ENCODE measurements at regions not wholly inside any gene's neighbourhood (a gene's known extent, or its start where the extent isn't known, plus 50 kb on each side); places are given as distances from the start of the nearest gene placed in this dataset.

DNA sequence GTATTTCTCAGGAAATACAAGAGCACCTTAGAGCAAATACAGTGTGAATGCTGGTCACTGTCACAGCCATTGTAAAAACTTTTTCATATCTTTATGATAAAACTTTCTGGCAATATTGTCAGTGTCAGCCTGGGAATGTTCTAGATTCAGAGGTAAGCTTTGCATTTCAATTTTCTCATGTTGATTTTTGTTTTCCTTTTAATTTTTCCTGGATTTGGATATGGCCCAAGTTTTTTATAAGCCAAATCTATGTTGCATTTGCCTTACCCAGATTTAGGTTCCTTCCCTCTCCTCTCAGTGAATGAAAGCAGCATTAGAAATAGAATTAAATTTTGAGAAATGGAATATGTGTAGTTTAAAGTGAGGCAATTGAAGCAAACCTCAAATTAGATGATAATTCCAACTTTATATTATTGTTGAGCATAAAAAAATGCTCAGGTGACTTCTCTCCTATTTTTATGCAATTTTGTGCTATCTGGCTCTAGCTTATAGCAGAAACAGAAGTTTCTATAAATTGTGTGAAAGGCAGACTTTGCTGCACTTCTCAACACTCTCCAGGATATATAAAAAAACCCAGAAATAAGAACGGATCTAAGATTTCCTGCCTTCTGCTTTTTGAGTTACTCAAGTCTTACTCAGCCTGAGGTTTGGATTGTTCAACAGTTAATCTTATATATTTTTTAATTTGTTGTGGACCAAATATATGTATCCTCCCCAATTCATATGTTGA, 368.2 kb upstream of the PRICKLE1 start:
- no peak for DNase-seq

DNA sequence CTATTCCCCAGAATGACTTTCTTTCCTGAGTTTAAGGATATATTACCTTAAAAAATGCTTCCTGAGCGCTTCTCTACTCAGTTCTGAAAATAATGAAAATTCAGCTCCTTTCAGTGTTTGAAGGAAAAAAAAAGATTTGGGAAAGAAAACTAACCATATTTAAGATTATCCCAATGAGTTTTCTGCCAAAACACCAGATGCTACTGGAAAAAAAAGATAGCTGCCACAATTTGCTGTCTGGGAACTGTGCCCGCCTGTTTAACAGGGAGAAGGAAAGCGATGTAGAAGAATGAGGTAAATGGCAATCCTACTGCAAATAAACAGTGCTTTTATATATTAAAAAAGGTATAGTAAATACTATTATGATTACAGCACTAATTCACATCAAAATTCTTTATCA, 367.6 kb upstream of the PRICKLE1 start:
- DNase-seq = no peak

DNA sequence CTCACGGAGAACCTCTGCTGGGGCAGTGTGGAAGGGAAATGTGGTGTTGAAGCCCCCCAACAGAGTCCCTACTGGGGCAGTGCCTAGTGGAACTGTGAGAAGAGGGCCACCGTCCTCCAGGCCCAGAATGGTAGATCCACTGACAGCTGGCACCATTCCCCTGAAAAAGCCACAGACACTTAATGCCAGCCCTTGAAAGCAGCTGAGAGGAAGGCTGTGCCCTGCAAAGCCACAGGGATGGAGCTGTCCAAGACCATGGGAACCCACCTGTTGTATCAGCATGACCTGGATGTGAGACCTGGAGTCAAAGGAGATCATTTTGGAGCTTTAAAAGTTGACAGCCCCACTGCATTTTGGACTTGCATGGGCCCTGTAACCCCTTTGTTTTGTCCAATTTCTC, 363.5 kb upstream of the PRICKLE1 start:
- no peak for DNase-seq

DNA sequence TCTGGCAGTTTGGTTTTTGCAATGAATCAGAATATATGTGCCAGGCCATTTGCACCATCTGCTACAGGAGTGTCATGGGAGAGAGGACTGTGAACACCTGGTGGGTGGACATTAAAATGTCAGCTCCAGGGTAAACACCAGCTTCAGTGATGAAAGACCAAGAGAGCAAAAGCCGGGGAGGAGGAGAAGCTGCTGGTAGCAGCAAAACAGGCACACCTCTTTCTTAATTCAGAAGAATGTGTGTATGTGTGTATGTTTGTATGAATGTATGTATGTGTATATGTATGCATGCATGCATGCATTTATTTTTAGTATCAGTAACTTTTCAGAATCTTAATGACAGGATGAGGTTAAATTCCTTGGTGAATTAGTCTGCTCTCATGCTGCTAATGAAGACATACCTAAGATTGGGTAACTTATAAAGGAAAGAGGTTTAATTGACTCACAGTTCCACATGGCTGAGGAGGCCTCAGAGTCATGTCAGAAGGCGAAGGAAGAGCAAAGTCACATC, 357.4 kb upstream of the PRICKLE1 start:
- no peak for DNase-seq

DNA sequence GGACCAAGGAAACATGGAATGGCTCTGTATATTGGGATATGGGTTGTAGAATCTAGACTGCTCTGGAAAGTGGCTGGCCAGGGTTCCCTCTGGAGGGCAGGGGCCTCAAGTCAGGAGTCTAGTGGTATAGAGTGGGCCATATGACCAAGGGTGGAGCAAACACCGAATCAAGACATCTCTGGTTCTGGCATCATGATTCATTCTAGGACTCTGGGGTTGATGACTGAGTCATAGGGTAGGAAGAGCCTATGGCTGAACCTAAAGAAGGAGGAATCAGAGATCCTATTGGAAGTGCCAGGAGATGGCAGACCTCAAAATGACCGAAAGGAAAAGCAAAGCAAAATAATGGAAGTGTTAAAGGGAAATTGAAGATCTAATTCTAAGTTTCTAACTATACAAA, 356.4 kb upstream of the PRICKLE1 start:
- no peak for DNase-seq

DNA sequence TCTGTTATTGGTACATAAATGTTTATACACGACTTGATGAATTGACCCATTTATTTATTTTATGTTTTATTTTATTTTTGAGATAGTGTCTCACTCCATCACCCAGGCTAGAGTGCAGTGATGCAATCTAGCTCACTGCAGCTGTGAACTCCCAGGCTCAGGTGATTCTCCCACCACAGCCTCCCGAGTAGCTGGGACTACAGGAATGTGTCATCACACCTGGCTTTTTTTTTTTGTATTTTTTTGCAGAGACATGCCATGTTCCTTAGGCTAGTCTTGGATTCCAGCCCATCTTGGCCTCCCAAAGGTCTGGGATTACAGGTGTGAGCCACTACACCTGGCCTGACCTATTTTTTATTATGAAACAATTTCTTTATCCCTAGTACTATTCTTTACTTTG, 355.0 kb upstream of the PRICKLE1 start:
- no peak for DNase-seq

DNA sequence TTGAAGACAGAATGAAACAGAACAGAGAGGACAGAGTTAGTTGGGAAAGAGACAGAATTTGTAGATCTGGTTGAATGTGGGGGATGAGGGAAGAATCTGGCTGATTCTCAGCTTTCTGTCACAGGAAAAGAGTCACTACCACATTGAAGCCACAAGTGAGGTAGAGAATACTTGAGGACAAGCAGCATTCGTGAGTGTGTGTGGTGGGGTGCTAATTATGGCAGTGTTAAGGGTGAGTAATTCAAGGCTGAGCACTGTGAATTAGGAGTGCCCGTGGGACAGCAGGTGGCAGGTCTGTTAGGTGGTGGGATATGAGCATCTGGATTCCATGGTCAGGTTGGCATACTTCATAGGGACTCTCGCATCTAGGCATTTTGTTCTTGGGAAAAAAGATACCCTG, 347.4 kb upstream of the PRICKLE1 start:
- no peak for DNase-seq

DNA sequence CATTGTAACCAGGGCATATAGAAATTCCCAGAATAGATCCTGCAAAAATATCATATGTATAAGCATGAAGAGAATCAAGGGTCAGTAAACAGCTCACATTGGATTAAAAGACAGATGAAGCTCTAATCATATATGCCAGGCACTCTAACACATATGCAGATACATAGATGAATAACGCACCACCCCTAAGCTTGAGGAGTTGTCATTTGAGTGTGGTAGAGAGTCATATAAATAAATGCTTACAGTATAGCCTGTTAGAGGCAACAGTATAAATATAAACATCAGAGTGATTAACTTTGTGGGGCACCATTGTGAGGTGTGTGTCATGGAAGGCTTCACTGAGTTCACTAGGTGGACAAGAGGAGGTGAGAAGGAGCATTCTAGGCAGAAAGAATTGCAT, 346.7 kb upstream of the PRICKLE1 start:
- DNase-seq = no peak

DNA sequence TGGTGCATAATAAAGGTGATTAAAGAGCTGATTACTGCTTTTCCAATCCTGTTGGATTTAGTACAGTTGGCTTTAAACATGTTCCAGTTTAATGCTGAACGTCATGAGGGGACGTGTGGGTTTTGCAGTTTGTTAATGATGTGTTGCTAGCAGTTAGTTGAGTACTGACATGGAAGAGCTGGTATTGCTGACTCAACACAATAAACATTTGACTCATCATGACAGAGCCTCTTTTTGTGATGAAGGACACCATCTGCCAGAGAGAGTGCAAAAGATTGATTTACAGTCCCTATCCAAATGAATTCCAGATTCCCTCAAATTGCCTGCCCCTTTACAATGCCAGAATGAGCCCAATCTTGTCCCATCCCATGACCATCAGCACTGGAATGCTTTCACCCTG, 346.2 kb upstream of the PRICKLE1 start:
- no peak for DNase-seq

DNA sequence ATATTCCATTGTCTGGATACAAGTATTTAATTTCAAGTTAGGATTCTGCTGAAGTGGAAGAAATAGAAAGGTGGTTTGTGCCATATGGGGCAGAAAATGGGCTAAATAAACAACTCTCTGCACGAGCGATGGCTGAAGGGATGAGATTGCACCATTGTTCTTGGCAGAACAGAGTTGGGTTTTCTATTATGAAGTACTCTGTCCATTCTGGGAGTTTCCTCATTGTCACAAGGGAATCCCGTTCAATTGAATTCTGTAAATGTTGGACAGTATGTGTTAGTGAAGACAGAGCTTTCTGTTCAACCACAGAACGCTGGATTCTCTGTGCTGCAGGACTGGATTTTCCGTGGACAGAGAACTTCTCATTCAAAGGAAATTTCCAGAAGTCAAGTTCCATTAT, 345.5 kb upstream of the PRICKLE1 start:
- DNase-seq = no peak

DNA sequence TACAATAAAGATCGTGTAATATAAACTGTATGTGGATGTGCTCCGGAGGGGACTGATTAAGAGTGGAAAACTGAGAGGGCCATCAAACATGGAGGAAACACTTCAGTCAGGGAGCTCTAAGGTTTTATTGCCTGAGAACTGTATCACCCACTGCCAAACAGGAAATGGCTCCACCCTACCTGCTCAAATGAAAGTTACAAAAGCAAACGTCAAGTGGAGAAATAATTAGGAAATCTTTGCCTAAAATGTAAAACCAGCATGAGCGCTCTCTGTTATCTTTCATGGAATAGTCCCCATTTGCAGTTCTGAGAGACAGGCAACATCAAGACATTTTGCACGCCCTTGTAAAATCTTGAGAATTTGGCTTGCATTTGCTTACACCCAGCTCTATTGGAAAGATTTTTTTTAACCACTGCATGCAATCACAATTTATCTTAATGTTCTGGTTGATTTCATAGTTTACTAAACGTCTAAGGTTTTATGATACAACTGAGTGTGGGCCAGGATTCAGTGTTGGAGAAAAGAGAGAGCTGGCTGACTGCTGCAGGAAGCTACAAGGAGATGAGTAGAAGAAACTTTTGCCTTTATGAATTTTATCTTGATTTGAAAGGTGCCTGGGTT, 344.0 kb upstream of the PRICKLE1 start:
- DNase-seq = no peak

DNA sequence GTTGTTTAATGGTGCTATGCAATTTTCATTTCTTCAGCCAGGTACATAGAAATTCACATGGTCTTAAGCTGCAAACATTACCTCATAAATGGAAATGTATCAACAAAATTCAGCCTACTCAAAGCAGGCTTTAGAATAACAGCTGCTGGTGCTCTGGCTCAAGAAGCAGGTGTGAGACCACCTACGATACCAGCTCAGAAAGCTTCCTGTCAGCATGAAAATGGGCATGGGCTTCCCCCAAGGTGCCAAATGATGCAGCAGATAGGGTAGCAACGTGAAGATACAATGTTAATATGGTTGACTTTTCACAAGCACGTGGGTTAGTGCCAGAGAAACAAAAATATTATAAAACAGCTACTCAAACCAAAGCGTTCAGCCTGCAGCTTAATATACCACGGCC, 343.4 kb upstream of the PRICKLE1 start:
- no peak for DNase-seq

DNA sequence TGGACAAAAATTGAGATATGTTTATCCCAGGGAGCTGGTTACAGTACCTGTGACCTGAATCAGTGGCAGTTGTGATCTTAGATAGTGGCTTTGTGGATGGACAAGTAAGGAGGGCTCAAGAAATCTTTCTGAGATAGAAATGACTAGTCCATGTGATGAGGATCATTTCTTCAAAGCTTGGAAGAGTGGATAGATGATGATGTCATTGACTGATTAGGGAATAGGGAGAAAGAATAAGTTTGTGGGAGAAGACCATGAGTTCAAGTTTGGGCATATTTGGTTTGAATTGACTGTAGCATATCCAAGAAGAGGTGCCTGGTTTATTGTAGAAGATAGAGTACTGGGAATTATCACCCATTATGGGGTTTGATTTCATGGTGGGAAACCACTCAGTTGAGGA, 336.7 kb upstream of the PRICKLE1 start:
- no peak for DNase-seq

DNA sequence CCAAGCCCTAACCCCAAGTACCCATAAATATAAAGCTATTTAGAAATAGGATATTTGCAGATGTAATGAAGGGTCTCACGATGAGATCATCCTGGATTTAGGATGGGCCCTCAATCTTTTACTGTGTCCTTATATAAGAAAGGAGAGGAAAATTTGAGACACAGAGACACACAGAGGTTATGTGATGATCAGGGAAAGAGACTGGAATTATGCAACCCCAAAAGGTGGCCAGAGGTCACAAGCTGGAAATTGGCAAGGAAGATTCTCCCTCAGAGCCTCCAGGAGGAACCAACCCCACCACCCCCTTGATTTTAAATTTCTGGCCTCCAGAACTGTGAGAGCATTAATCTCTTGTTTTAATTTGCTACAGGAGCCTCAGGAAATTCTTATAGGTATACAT, 334.9 kb upstream of the PRICKLE1 start:
- no peak for DNase-seq

DNA sequence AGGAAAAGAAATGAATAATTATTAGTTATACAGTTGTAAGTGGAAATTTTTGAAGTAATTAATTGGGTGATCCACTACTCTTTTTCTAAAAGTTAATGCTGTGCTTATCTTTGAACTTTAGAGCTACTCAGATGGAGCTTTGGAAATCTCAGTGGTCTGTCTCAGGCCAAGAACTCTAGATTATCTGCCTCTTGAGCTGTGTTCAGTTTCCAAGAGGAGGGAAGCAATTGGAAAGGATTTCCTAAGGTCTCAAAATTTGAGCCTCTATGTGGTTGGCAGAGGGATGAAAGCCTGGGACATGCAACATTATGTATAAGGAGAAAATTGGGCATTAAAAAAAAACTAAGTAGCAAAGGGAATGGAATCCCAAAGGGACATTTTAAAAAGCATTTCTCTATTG, 334.0 kb upstream of the PRICKLE1 start:
- no peak for DNase-seq

DNA sequence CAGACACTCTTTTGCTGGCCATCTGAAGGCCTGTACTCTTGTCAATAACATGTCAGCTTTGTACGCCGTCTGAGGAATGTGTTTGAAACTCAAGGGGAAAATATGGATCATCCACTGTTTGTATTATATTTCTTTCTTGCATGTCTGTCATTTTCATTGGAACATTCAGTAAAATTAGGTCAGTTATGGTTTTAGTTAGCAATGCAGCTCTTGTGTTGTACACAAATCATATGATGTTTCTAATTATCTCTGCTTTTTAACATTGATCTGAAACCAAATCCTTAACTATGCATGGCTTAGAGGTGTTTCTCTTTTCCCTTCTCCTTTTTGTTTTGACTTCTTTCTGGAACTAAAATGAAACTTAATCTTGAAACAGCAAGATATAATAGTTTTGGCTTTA, 333.6 kb upstream of the PRICKLE1 start:
- no peak for DNase-seq

DNA sequence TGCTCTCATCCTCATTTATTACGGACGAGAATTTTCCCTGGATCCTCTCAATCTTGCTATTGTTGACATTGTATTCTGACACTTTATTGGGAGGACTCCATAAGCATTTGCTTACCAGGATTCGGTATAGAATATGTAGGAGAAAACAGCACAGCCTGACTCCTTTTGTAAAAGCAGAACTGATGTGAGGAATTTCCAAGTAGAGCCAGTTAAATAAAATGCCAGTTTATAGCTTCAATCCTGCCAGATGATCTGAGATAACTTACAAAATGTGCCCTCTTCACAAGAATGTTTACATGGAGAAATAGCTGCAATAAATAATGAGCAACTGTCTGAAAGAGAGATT, 332.9 kb upstream of the PRICKLE1 start:
- DNase-seq = no peak

DNA sequence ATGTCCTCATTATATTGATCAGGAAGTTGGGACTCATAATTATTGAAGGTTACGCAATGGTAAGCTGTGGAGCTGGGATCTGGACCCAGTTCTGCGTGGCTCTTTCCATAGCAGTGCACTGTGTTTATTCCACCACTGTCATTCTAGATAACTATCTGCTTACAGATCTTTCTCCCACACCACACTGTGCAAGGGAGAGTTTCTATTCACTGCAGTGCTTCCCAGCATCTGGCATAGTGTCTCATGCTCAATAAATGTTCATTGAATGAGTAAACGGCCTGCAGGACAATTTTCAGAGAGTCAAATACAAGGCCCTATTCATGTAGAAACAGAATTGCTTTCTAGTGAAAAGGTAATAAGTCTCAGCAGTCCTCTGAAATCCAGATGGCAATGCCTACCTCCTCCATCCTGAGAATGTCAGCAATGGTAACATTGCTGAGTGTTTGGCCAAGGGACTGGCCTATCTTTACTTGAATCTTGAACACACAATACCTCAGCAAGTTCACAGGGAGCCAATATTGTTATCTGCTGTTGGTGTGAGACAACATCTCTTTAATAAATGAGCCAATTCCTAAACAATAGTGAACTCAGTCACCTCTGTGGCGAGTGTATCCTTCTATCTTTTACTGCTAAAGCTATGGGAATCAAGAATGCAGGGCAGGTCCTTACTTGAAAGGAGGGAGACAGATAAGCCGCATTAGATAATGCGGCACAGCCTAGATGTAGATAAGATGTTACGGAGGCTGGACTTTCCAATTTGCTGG, 332.4 kb upstream of the PRICKLE1 start:
- no peak for DNase-seq

DNA sequence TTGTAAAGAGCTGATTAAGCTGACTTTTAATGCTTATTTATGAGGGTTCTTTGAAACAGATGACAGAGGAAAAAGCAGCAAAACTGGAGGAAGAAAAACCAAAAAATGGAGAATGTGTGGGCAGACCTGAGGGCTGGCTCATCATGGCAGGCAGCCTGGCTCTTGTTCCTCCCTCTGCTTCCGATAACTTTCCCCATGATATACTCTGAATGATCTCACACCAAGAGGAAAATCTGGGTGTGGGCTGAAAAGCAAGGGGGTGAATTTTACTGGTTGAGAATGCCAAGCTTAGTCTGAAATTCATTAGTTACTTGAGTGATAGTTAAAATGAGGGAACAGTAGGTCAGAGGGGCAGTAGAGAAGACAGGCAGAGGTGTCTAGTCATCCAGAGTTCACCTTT, 330.1 kb upstream of the PRICKLE1 start:
- DNase-seq = no peak

DNA sequence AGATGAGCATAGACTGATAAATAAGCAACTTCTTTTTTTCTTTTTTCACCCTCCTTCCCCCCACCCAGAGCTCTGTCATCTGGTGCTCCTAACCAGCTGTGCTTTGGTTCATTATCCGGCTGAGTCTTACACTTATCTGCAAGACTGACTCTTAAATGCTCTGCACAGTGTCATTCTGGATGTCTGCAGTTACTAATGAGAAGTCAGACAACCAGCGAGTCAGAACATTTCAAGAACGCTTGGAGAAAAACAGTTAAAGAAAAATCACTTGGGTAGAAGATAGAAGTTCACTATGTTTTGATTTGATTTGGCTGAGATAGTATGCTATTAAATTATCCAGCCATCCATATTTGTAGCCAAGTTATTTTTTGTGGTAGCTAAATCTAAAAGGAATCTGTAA, 328.9 kb upstream of the PRICKLE1 start:
- DNase-seq = no peak

DNA sequence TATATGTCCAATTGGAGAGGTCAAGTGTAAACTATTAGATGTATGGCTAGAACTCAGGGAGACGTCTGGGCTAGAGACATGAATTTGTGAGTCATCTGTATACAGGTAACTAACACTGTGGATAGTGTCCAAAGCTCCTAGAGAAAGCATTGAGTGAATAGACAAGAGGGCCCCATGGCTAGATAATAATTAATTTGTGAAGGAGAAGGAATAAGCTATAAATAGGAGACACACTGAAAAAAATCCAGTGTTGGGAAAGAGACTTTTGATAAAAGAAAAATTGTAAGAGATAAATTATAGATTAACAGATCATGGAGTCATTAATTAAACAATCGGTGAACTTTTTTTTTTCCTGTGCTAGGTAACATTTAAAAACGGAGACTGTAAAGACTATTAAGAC, 326.6 kb upstream of the PRICKLE1 start:
- DNase-seq = no peak

DNA sequence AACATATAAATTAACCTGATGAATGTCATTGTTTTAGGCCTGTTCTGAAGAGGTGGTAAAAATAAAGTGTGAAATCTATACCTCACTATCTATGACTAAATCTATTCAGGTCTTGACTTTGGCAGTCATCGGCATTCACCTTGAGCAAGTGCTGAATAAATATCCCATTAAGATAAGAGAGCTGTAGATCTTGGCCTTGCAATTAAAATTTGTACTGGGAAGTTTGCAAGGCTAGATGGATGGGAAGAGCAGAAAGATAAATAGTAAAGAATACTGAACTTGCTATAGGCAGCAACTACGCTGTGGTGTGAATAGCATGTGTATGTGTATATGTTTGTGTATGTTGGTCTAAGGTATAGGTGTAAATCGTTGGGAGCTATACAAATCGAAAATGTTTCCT, 325.9 kb upstream of the PRICKLE1 start:
- DNase-seq = no peak

DNA sequence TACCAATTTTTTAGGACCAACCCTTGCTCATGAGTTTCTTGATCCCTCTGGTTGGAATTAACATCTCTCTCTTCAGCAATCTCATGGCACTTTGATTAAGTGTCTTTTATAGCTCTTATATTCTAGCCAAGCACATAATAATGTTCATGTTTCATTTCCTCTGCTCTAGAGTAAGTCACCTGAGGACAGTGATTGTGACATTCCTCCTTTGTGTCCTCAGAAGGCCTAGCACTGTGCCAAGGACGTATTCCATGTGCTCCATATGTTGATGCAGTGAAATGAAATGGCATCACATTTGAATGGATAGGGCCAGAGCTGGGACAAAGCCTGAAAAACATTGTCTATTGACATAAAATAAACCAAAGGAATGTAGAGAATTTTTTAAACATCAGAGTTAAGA, 322.8 kb upstream of the PRICKLE1 start:
- no peak for DNase-seq

DNA sequence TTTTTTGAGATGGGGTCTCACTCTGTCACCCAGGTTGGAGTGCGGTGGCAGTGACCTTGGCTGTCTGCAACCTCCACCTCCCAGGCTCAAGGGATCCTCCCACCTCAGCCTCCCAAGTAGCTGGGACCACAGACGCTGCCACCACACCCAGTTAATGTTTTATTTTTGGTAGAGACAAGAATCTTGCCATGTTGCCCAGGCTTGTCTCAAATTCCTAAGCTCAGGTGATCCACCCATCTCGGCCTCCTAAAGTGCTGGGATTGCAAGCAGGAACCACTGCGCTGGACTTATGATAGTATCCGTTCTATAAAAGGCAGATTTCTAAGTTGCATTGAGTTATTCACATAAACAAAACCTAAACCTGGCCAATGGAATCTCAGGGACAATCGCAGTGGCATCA, 321.1 kb upstream of the PRICKLE1 start:
- no peak for DNase-seq
